ENCODE measurements at regions not wholly inside any gene's neighbourhood (a gene's known extent, or its start where the extent isn't known, plus 50 kb on each side); places are given as distances from the start of the nearest gene placed in this dataset.

GRCh38 chr1:59079434-59080140, 217.3 kb upstream of the FGGY start:
- Mint-ChIP-seq H3K27me3 (peaks cover 3% of the 10 kb centered on the region), H3K9me3 (no peaks in the 10 kb centered on the region), H3K4me1 (peaks cover 19% of the 10 kb centered on the region), H3K4me3 (peak overlapping the region; percentile 22), H3K27ac (peak overlapping the region; percentile 8), H3K36me3 (ENCODE audit: low read depth) (no peaks in the 10 kb centered on the region)
- ATAC-seq (replicated peaks) = peak; percentile 82

DNA sequence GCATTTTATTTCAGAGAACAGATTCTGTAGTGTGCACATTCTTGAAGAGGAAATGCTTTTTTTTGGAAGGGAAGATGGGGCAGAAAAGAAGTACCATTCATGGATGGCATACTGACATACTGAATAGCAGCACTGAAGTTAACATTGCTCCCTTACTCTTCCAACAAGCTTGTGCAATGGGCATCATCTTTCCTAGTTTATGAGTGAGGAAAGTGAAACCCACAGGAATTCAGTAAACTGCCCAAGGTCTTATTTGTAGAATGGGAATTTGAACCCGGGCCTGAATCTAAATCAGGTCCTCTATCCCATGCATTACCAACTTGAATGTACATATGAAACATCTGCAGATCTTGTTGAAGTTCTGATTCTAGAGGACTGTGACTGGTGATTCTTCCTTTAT, 215.7 kb upstream of the FGGY start:
- H3K4me1 Mint-ChIP-seq = peaks cover 19% of the 10 kb centered on the region
- no peaks in the 10 kb centered on the region for H3K9me3 Mint-ChIP-seq
- H3K27ac Mint-ChIP-seq = no peak overlapping the region
- H3K36me3 Mint-ChIP-seq (ENCODE audit: low read depth) = no peaks in the 10 kb centered on the region
- peaks cover 3% of the 10 kb centered on the region for H3K27me3 Mint-ChIP-seq
- H3K4me3 Mint-ChIP-seq = no peak overlapping the region
- ATAC-seq (replicated peaks) = no peak

GRCh38 chr1:59081795-59082194, 215.1 kb upstream of the FGGY start:
- no peaks in the 10 kb centered on the region for H3K36me3 Mint-ChIP-seq (ENCODE audit: low read depth)
- H3K4me1 Mint-ChIP-seq = peaks cover 19% of the 10 kb centered on the region
- H3K27me3 Mint-ChIP-seq = peaks cover 3% of the 10 kb centered on the region
- ATAC-seq (replicated peaks) = no peak
- no peaks in the 10 kb centered on the region for H3K9me3 Mint-ChIP-seq
- H3K4me3 Mint-ChIP-seq = no peak overlapping the region
- no peak overlapping the region for H3K27ac Mint-ChIP-seq

- Mint-ChIP-seq H3K36me3 (ENCODE audit: low read depth) (no peaks in the 10 kb centered on the region), H3K4me1 (peaks cover 18% of the 10 kb centered on the region), H3K27me3 (peaks cover 6% of the 10 kb centered on the region), H3K4me3 (no peak overlapping the region), H3K27ac (no peak overlapping the region), H3K9me3 (no peaks in the 10 kb centered on the region)
- ATAC-seq (replicated peaks) = no peak
These were observed 212.7 kb upstream of the FGGY start for GRCh38 chr1:59083946-59084865.

DNA sequence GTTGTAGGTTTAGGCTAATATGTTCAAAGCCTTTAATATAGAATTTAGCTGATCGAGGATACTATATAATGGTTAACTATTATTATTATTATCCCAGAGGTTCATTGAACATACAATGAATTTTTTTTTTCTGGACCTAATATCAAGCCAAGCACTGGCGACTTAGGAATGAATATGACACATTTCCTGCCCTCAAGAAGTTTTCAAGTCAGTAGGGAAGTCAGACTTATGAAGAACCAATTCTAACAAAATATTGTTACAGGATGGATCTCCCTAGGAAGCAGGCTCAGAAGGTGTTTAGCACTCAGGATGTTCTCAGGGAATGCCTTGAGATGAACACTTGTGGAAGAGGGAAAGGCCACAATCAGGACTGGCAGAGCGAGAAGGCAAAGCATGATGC, 211.8 kb upstream of the FGGY start:
- H3K27me3 Mint-ChIP-seq = peaks cover 3% of the 10 kb centered on the region
- H3K4me1 Mint-ChIP-seq = peaks cover 9% of the 10 kb centered on the region
- H3K4me3 Mint-ChIP-seq = no peak overlapping the region
- no peak overlapping the region for H3K27ac Mint-ChIP-seq
- no peaks in the 10 kb centered on the region for H3K9me3 Mint-ChIP-seq
- no peaks in the 10 kb centered on the region for H3K36me3 Mint-ChIP-seq (ENCODE audit: low read depth)
- no peak for ATAC-seq (replicated peaks)

DNA sequence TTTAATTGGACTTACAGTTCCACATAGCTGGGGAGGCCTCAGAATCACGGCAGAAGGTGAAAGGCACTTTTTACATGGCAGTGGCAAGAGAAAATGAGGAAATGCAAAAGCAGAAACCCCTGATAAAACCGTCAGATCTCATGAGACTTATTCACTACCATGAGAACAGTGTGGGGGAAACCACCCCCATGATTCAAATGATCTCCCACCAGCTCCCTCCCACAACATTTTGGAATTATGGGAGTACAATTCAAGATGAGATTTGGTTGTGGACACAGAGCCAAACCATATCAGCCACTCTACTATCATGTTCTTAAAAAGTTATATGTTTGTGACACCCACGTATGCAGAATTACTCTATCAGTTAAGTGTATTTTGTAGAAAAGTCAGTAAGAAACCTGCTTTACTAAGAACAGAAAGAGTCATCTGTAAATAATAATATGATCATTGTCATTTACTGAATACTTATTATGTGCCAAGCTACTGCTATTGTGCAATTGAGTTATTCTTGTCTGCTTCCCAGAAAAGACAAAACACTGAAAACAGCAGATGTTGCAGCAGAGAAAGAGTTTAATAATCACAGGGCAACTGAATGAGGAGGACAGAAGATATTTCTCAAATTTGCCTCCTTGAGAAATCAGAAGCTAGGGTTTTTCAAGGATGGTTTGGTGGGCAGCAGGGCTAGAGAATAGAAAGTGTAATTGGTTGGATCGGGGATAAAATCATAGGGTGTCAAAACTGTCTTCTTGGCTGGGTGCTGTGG, 207.7 kb upstream of the FGGY start:
- peaks cover 3% of the 10 kb centered on the region for H3K27me3 Mint-ChIP-seq
- no peak overlapping the region for H3K27ac Mint-ChIP-seq
- peaks cover 3% of the 10 kb centered on the region for H3K4me1 Mint-ChIP-seq
- no peak overlapping the region for H3K4me3 Mint-ChIP-seq
- no peaks in the 10 kb centered on the region for H3K36me3 Mint-ChIP-seq (ENCODE audit: low read depth)
- H3K9me3 Mint-ChIP-seq = no peaks in the 10 kb centered on the region
- ATAC-seq (replicated peaks) = no peak

GRCh38 chr1:59089922-59090457, 206.9 kb upstream of the FGGY start:
- Mint-ChIP-seq H3K4me3 (no peak overlapping the region), H3K36me3 (ENCODE audit: low read depth) (no peaks in the 10 kb centered on the region), H3K4me1 (no peaks in the 10 kb centered on the region), H3K27ac (no peak overlapping the region), H3K9me3 (no peaks in the 10 kb centered on the region), H3K27me3 (peaks cover 3% of the 10 kb centered on the region)
- no peak for ATAC-seq (replicated peaks)

- no peaks in the 10 kb centered on the region for H3K9me3 Mint-ChIP-seq
- no peak overlapping the region for H3K27ac Mint-ChIP-seq
- no peaks in the 10 kb centered on the region for H3K36me3 Mint-ChIP-seq (ENCODE audit: low read depth)
- ATAC-seq (replicated peaks) = peak; percentile 55
- no peaks in the 10 kb centered on the region for H3K4me1 Mint-ChIP-seq
- no peak overlapping the region for H3K4me3 Mint-ChIP-seq
- H3K27me3 Mint-ChIP-seq = peaks cover 1% of the 10 kb centered on the region
These were observed 204.8 kb upstream of the FGGY start for GRCh38 chr1:59092126-59092525.

- no peaks in the 10 kb centered on the region for H3K4me1 Mint-ChIP-seq
- no peaks in the 10 kb centered on the region for H3K9me3 Mint-ChIP-seq
- no peaks in the 10 kb centered on the region for H3K27me3 Mint-ChIP-seq
- H3K4me3 Mint-ChIP-seq = no peak overlapping the region
- no peaks in the 10 kb centered on the region for H3K36me3 Mint-ChIP-seq (ENCODE audit: low read depth)
- ATAC-seq (replicated peaks) = no peak
- H3K27ac Mint-ChIP-seq = no peak overlapping the region
These were observed 202.9 kb upstream of the FGGY start for GRCh38 chr1:59094001-59094400.

DNA sequence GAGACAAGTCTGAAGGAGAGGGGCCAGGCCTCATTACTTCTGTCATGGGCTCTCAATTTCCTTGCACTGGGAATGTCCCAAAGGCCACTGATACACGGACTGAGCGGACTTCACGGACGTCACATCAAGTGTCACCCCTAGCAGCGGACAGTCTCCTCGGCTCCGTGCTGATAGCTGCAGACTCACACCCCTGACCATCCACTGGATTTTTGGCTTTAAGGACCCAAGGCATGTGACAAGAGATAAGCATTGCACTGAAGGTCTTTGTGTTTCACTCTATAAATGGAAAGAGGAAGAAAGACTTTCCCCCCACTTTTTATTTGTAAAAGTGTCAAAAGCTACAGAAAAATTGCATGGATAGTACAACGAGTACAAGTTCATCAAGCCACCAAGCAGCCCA, 200.4 kb upstream of the FGGY start:
- no peaks in the 10 kb centered on the region for H3K9me3 Mint-ChIP-seq
- H3K4me1 Mint-ChIP-seq = no peaks in the 10 kb centered on the region
- H3K27me3 Mint-ChIP-seq = no peaks in the 10 kb centered on the region
- ATAC-seq (replicated peaks) = no peak
- no peak overlapping the region for H3K4me3 Mint-ChIP-seq
- H3K36me3 Mint-ChIP-seq (ENCODE audit: low read depth) = no peaks in the 10 kb centered on the region
- H3K27ac Mint-ChIP-seq = no peak overlapping the region

DNA sequence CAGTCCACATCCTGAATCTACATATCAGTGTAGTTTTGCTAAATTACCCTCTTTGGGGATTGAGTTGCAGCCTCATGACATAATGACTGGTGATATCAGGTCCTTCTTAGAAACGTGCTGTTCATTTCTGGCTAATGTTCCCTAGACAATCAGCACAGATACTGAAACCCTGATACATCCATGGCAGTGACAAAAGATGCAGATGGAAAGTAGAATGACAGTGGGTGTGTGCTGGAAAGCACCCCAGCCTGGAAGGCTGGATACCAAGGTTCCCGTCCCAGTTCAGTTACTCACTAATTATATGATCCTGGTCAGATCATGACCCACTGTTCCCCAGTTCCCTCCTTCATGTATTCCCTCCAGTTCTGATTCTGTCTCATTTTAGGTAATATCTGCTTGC, 198.2 kb upstream of the FGGY start:
- H3K4me1 Mint-ChIP-seq = no peaks in the 10 kb centered on the region
- no peaks in the 10 kb centered on the region for H3K36me3 Mint-ChIP-seq (ENCODE audit: low read depth)
- no peaks in the 10 kb centered on the region for H3K27me3 Mint-ChIP-seq
- ATAC-seq (replicated peaks) = no peak
- H3K4me3 Mint-ChIP-seq = no peak overlapping the region
- H3K9me3 Mint-ChIP-seq = no peaks in the 10 kb centered on the region
- no peak overlapping the region for H3K27ac Mint-ChIP-seq

DNA sequence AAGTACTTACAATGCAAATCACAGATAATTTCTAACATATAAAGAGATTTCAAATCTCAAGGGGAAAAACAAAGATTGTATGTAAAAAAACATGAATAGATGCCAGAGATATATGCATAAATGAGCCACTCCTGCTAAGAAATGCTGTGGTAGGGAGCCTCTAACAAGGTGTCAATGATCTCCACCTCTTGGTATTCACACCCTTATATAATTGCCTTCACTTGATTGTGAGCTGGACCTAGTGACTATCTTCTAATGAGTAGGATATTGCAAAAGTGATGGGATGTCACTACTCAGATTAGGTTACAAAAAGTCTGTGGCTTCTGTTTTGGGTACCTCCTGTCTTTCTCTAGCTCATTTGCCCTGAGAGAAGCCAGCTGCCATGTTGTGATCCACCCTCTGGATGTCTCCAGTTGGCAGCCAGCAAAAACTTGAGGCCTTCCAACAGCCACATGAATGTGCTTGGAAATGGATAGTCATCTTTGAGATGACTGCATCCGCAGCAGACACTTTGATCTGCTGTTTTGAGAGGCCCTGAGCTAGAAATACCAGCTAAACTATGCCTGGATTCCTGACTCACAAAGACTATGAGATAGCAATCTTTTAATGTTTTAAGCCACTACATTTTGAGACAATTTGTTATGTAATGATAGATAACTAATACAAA, 196.1 kb upstream of the FGGY start:
- H3K9me3 Mint-ChIP-seq = no peaks in the 10 kb centered on the region
- no peaks in the 10 kb centered on the region for H3K27me3 Mint-ChIP-seq
- H3K27ac Mint-ChIP-seq = no peak overlapping the region
- no peak for ATAC-seq (replicated peaks)
- no peaks in the 10 kb centered on the region for H3K36me3 Mint-ChIP-seq (ENCODE audit: low read depth)
- H3K4me3 Mint-ChIP-seq = no peak overlapping the region
- no peaks in the 10 kb centered on the region for H3K4me1 Mint-ChIP-seq

DNA sequence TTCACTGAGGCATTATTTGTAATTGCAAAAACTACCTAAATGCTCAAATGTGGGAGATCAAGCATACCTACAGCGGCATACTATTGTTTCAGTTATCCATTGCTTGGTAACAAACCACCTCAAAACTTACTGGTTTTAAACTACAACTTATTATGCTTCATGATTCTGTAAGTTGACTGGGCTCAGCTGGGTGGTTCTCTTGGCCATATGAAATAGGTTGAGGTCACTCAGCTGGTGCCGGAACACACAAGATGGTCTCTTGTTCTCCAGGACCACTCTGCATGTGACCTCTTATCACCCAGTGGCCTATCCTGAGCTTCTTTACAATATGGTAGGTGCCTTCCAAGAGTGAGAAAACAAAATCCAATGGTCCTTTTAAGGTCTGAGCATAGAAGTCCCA, 195.4 kb upstream of the FGGY start:
- no peak overlapping the region for H3K27ac Mint-ChIP-seq
- H3K27me3 Mint-ChIP-seq = no peaks in the 10 kb centered on the region
- H3K36me3 Mint-ChIP-seq (ENCODE audit: low read depth) = no peaks in the 10 kb centered on the region
- no peaks in the 10 kb centered on the region for H3K9me3 Mint-ChIP-seq
- no peak overlapping the region for H3K4me3 Mint-ChIP-seq
- H3K4me1 Mint-ChIP-seq = no peaks in the 10 kb centered on the region
- ATAC-seq (replicated peaks) = no peak

DNA sequence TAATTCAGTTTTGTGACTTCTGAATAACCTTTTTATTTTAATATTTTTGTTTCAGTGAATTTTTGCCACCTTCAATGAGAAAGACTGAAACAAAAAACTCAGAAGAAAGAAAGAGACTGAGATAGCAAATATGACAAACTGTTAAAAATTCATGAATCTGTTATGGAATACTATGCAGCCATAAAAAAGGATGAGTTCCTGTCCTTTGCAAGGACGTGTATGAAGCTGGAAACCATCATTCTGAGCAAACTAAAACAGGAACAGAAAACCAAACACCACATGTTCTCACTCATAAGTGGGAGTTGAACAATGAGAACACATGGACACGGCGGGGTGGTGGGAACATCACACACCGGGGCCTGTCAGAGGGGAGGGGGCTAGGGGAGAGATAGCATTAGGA, 193.4 kb upstream of the FGGY start:
- no peak for ATAC-seq (replicated peaks)
- Mint-ChIP-seq H3K27ac (no peak overlapping the region), H3K4me1 (no peaks in the 10 kb centered on the region), H3K36me3 (ENCODE audit: low read depth) (no peaks in the 10 kb centered on the region), H3K9me3 (no peaks in the 10 kb centered on the region), H3K27me3 (no peaks in the 10 kb centered on the region), H3K4me3 (no peak overlapping the region)

All from activated T-helper 17 cell treated with anti-CD3 and anti-CD28 coated beads, Interleukin-2, amount 50 U/mL, for 72 hours (primary cell).